Pancreas (tissue), 10 donors: ENCODE measurements at regions not wholly inside any gene's neighbourhood (a gene's known extent, or its start where the extent isn't known, plus 50 kb on each side); places are given as distances from the start of the nearest gene placed in this dataset.

Source experiments
- ATAC-seq, 4 donors: fragments of 200-7000 bp; cut with Tn5 transposase; one replicate each; pipeline versions ENCODE4 v1.8.0 to v1.9.1; 2020; ENCODE audit warnings: mild to moderate bottlenecking in 4 of 4, moderate library complexity in 4 of 4
- DNase-seq, 6 donors: peaks; one replicate each; pipeline ENCODE4 v3.0.0-alpha.2; 2020
- FAIRE-seq: peaks from 2 replicates; lab custom pipeline; 2012; peaks lifted over from hg19 to GRCh38; lab: Jason Lieb, UNC
- H3K27ac ChIP-seq, 4 donors: fragments of 200-600 bp; sonication (generic); 1 replicate in 3 of 4; 2 replicates in 1 of 4; pipeline versions ENCODE4 v1.5.0 to v1.8.0; 2020
- H3K27me3 ChIP-seq, 4 donors: fragments of 200-600 bp; one replicate each; pipeline ENCODE4 v1.8.0; 2021
- H3K36me3 ChIP-seq, 3 donors: fragments of 200-600 bp; sonication (generic) in 1 of 3; one replicate each; pipeline versions ENCODE4 v1.5.0 to v1.8.0; 2020 to 2021
- H3K4me1 ChIP-seq, 3 donors: fragments of 200-600 bp; one replicate each; pipeline ENCODE4 v1.8.0; 2021
- H3K4me3 ChIP-seq, 4 donors: fragments of 200-600 bp; sonication (generic) in 2 of 4; one replicate each; pipeline versions ENCODE4 v1.5.0 to v1.8.0; 2020 to 2021
- H3K9me3 ChIP-seq, 4 donors: fragments of 200-600 bp; one replicate each; pipeline ENCODE4 v1.8.0; 2021
- CTCF ChIP-seq, 4 donors: fragments of 200-600 bp; sonication (generic) in 3 of 4; IDR thresholded peaks; one replicate each; pipeline versions ENCODE4 v1.5.0 to v1.8.0; 2021; ENCODE audit warnings: antibody characterized with exemption in 4 of 4
- WGBS, 2 donors: extraction: QIAGEN DNeasy Blood & Tissue Kit; methylation state at CpG; one replicate each; pipeline ENCODE4 v1.1.7; 2013; 5-methylcytosine and 5-hydroxymethylcytosine counted together
- intact Hi-C, 3 donors: fragments of 100-400 bp; cut with DNase I; formaldehyde crosslinking; loops; one replicate each; pipeline versions ENCODE4 v1.11.1 to v1.14.2; 2022
- donor health status: healthy with polysubstance abuse.
- donor health status: DM: no; HTN: no; CAD: no; lungs with moderate emphysema.
- donor health status: DM: no; HTN: no; CAD: no.
- donor health status: control.
- donor health status: control.
- donor health status: Bipolar disorder and iron deficiency.
- donor health status: DM: yes; HTN: yes; CAD: no.
- donor health status: DM: no; HTN: no; CAD: no.
- donor health status: DM: no; HTN: no; CAD: no.
- donor health status: DM: yes; HTN: yes; CAD: no.

DNA sequence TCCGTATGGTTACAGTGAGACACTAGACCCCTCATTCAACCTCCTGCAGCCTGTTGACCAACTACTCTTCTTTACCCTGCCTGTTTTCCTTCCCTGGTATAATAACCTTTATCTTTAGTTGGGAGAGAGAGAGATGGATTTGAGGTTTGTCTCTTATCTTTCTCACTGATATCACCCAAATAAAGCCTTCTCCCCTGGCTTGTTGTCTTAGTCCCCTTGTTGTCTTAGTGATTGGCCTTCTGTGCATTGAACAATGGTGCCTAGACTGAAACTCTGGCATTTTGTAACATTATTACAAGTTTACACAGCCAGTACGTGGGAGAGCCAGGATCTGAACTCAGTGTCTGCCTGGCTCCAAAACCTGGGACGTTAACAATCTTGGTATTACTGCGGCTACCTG, 560.8 kb downstream of the HS3ST4 start:
- Histone ChIP-seq H3K4me1 (no peaks in the 10 kb centered on the region), H3K9me3 (no peaks in the 10 kb centered on the region), H3K27me3 (peaks cover 0 to 28% (median 0%) of the 10 kb centered on the region in 4 donors), H3K27ac (no peak overlapping the region), H3K4me3 (no peak overlapping the region), H3K36me3 (no peaks in the 10 kb centered on the region)
- no peak for DNase-seq
- intact Hi-C loops: no loop called here
- ATAC-seq: no peak
- no peak for TF ChIP-seq CTCF (IDR thresholded peaks at IDR 0.05)
- WGBS, 2 donors: 57 to 63% methylated on average over 4 of the region's 4 CpGs
- FAIRE-seq: no peak

DNA sequence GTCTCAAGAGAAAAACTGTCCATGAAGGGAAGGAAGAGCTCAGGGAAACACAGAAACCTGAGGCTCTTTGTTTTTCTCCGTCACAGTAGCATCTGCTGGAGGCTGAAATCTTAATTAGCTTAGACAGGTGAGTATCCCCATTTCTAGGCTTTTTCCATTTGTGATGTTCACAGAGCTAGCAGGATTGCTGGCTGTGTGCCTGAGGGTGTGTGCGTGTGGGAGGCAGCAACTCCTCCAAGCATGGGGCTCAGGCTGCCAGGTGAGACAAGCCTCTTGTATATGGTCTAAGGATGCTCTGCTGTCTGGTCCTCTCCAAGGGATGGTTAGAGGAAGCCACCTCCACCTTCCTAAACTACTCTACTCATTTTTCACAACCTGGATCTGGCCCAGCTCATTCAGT, 569.9 kb downstream of the HS3ST4 start:
- no peak for FAIRE-seq
- Histone ChIP-seq H3K36me3 (no peaks in the 10 kb centered on the region), H3K4me1 (no peaks in the 10 kb centered on the region), H3K27ac (no peak overlapping the region), H3K27me3 (peaks cover 0 to 3% (median 0%) of the 10 kb centered on the region in 4 donors), H3K9me3 (no peaks in the 10 kb centered on the region), H3K4me3 (no peak overlapping the region)
- TF ChIP-seq CTCF (IDR thresholded peaks at IDR 0.05): no peak
- intact Hi-C loops: no loop called here
- DNase-seq: no peak
- WGBS, 2 donors: 60 to 69% methylated on average over 2 of the region's 2 CpGs
- ATAC-seq: no peak

- ATAC-seq (no peak), DNase-seq (no peak), FAIRE-seq (no peak)
- no peak overlapping the region for H3K27ac ChIP-seq
- H3K27me3 ChIP-seq: no peaks in the 10 kb centered on the region
- no peak overlapping the region for H3K4me3 ChIP-seq
- no peaks in the 10 kb centered on the region for H3K4me1 ChIP-seq
- H3K36me3 ChIP-seq: no peaks in the 10 kb centered on the region
- 43 to 48% methylated on average over 2 of the region's 2 CpGs for WGBS, 2 donors
- H3K9me3 ChIP-seq: no peaks in the 10 kb centered on the region
- intact Hi-C loops: no loop called here
- TF ChIP-seq CTCF (IDR thresholded peaks at IDR 0.05): no peak
Observed at GRCh38 chr16:26263406-26263805, 571.6 kb downstream of the HS3ST4 start.

DNA sequence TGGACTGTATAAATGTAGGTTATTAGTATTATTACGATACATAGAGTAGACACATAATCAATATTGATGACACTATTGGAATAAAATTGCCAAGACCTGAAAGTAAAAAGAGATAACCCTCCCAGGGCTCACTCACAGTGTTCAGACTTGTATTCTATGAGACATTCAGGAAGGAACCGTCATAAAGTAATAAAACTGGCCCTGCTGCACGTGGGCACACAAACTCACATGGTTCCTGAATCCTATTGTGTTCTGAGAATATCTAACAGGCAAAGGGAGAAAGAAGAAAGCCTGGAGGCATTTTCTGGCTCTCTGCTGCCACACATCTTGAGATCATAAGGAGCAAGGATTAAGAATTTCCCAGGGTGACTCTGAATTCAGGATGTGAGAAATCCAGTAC, 575.9 kb downstream of the HS3ST4 start:
- WGBS, 2 donors: 56 to 75% methylated on average over 3 of the region's 3 CpGs
- ATAC-seq: no peak

GRCh38 chr16:26269673-26270072, 577.9 kb downstream of the HS3ST4 start:
- no peaks in the 10 kb centered on the region for H3K9me3 ChIP-seq
- no peak for FAIRE-seq
- ATAC-seq: no peak
- H3K27me3 ChIP-seq: peaks cover 0 to 4% (median 0%) of the 10 kb centered on the region in 4 donors
- H3K27ac ChIP-seq: no peak overlapping the region
- intact Hi-C loops: no loop called here
- no peak for DNase-seq
- TF ChIP-seq CTCF (IDR thresholded peaks at IDR 0.05): no peak
- H3K36me3 ChIP-seq: no peaks in the 10 kb centered on the region
- H3K4me1 ChIP-seq: no peaks in the 10 kb centered on the region
- H3K4me3 ChIP-seq: no peak overlapping the region

More for the DNA sequence above, 575.9 kb downstream of the HS3ST4 start:
- DNase-seq (no peak), FAIRE-seq (no peak)
- Histone ChIP-seq H3K4me1 (no peaks in the 10 kb centered on the region), H3K9me3 (no peaks in the 10 kb centered on the region), H3K27me3 (peaks cover 0 to 4% (median 0%) of the 10 kb centered on the region in 4 donors), H3K27ac (no peak overlapping the region), H3K36me3 (no peaks in the 10 kb centered on the region), H3K4me3 (no peak overlapping the region)
- TF ChIP-seq CTCF (IDR thresholded peaks at IDR 0.05): no peak
- intact Hi-C loops: no loop called here
